Heart right ventricle (tissue), 16 donors: ENCODE measurements at regions not wholly inside any gene's neighbourhood (a gene's known extent, or its start where the extent isn't known, plus 50 kb on each side); places are given as distances from the start of the nearest gene placed in this dataset.

Experiments used
- ATAC-seq, 8 donors: fragments of 200-7000 bp; cut with Tn5 transposase; one replicate each; pipeline ENCODE4 v1.9.1; 2020; ENCODE audit warnings: mild to moderate bottlenecking in 8 of 8, moderate library complexity in 8 of 8, moderate number of reproducible peaks in 1 of 8
- DNase-seq, 2 donors: peaks; one replicate each; pipeline ENCODE4 v3.0.0-alpha.2; 2020
- H3K27ac ChIP-seq, 10 donors: fragments of 200-600 bp; sonication (generic) in 2 of 10; one replicate each; pipeline versions ENCODE4 v1.5.0 to v1.8.0; 2020 to 2022; ENCODE audit warnings: mild to moderate bottlenecking in 3 of 10
- H3K27me3 ChIP-seq, 7 donors: fragments of 200-600 bp; one replicate each; pipeline ENCODE4 v1.8.0; 2021 to 2022; ENCODE audit warnings: mild to moderate bottlenecking in 2 of 7
- H3K36me3 ChIP-seq, 9 donors: fragments of 200-600 bp; sonication (generic) in 1 of 9; one replicate each; pipeline versions ENCODE4 v1.5.0 to v1.8.0; 2020 to 2022; ENCODE audit warnings: mild to moderate bottlenecking in 2 of 9
- H3K4me1 ChIP-seq, 9 donors: fragments of 200-600 bp; sonication (generic) in 1 of 9; one replicate each; pipeline versions ENCODE4 v1.5.0 to v1.8.0; 2020 to 2022; ENCODE audit warnings: mild to moderate bottlenecking in 4 of 9
- H3K4me3 ChIP-seq, 10 donors: fragments of 200-600 bp; sonication (generic) in 2 of 10; one replicate each; pipeline versions ENCODE4 v1.5.0 to v1.8.0; 2020 to 2022; ENCODE audit warnings: mild to moderate bottlenecking in 7 of 10, moderate library complexity in 2 of 10
- H3K9me3 ChIP-seq, 11 donors: fragments of 200-600 bp in 10 of 11; sonication (generic) in 2 of 11; one replicate each; pipeline versions ENCODE4 v1.5.0 to v1.8.0; 2013 to 2022; ENCODE audit warnings: mild to moderate bottlenecking in 2 of 11, control low read depth in 1 of 11, moderate library complexity in 1 of 11
- WGBS, 2 donors: extraction: QIAGEN DNeasy Blood & Tissue Kit; methylation state at CpG; one replicate each; pipeline ENCODE4 v1.1.7; 2013; ENCODE audit warnings: inconsistent platforms in 1 of 2; 5-methylcytosine and 5-hydroxymethylcytosine counted together
- intact Hi-C, 10 donors: fragments of 100-400 bp; cut with DNase I; formaldehyde crosslinking; loops; one replicate each; pipeline versions ENCODE4 v1.11.1 to v1.14.2; 2022
- TF ChIP-seq, protein P1 (sequence below), 9 donors: fragments of 200-600 bp; sonication (generic) in 2 of 9; IDR thresholded peaks; one replicate each; pipeline versions ENCODE4 v1.5.0 to v1.8.0; 2021 to 2022; ENCODE audit warnings: antibody characterized with exemption in 9 of 9, mild to moderate bottlenecking in 5 of 9, moderate library complexity in 1 of 9
- donor health status: Arrhythmogenic right ventricular cardiomyopathy.
- donor health status: ischemic (EF 13 %, LVEDD 7.1; RV severe dilation, severe dysfunction).
- donor health status: healthy with polysubstance abuse.
- donor health status: DM: no; HTN: yes; CAD: no.
- donor health status: DM: no; HTN: no; CAD: no.
- donor health status: ischemic (EF 25% LVEDD 6.9; RV normal size, moderate dysfunction).
- donor health status: ischemic (EF 25% LVEDD 5.7; RV mildly dilated, moderate dysfunction).
- donor health status: healthy.
- donor health status: DM: yes; HTN: yes; CAD: no.
- donor health status: Ischemic cardiomyopathy.
- donor health status: ischemic (EF 35%, LVEDD 5.7; RV mildly dilated, moderate dysfunction).
- donor health status: nonischemic (EF 11% LVEDD 7.7; RV severe dilation, severe dysfunction).
- donor health status: DM: yes; HTN: yes; CAD: no.
- donor health status: PGD.
- donor health status: ischemic (EF 29% LVEDD 5.4; RV normal size, mild dysfunction).
- donor health status: nonischemic (EF 23%, LVEDD 6.1; RV moderate dilation, normal function).

DNA sequence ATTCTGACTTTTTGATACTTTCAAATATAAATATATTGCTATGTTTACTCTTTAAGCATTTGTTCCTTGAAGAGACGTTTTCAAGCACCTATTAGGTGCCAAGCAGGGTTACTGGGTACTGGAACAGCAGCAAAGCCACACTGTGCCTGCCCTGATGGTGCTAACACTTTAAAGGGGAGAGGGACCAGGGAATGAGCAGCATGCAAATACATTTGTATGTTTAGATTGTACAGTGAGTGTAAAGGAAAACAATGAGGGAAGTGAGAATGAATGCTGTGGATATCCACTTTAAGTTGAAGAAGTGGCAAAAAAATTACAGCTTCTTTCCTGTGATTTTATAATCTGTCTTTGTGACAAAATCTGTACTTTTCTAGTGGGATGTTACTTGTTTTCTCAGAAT, 400.2 kb upstream of the ATP11B start:
- WGBS, 2 donors: 32 to 36% methylated on average over 1 of the region's 1 CpG
- ATAC-seq (no peak), DNase-seq (no peak)
- H3K4me1 ChIP-seq: no peaks in the 10 kb centered on the region
- no peak overlapping the region for H3K27ac ChIP-seq
- H3K9me3 ChIP-seq: no peaks in the 10 kb centered on the region
- peaks cover 0 to 6% (median 0%) of the 10 kb centered on the region in 7 donors for H3K27me3 ChIP-seq
- no peaks in the 10 kb centered on the region for H3K36me3 ChIP-seq
- intact Hi-C loops: no loop called here
- TF ChIP-seq, protein P1, sequence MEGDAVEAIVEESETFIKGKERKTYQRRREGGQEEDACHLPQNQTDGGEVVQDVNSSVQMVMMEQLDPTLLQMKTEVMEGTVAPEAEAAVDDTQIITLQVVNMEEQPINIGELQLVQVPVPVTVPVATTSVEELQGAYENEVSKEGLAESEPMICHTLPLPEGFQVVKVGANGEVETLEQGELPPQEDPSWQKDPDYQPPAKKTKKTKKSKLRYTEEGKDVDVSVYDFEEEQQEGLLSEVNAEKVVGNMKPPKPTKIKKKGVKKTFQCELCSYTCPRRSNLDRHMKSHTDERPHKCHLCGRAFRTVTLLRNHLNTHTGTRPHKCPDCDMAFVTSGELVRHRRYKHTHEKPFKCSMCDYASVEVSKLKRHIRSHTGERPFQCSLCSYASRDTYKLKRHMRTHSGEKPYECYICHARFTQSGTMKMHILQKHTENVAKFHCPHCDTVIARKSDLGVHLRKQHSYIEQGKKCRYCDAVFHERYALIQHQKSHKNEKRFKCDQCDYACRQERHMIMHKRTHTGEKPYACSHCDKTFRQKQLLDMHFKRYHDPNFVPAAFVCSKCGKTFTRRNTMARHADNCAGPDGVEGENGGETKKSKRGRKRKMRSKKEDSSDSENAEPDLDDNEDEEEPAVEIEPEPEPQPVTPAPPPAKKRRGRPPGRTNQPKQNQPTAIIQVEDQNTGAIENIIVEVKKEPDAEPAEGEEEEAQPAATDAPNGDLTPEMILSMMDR (IDR thresholded peaks at IDR 0.05): no peak
- H3K4me3 ChIP-seq: no peak overlapping the region

- 51% methylated on average over 5 of the region's 5 CpGs for WGBS, 2 donors
- intact Hi-C loops: no loop called here
Measured at GRCh38 chr3:182393830-182394367, 399.4 kb upstream of the ATP11B start.

GRCh38 chr3:182397164-182397563, 396.1 kb upstream of the ATP11B start:
- no peak overlapping the region for H3K4me3 ChIP-seq
- TF ChIP-seq, protein P1 (IDR thresholded peaks at IDR 0.05): no peak
- intact Hi-C loops: no loop called here
- no peak for ATAC-seq
- DNase-seq: no peak
- no peaks in the 10 kb centered on the region for H3K4me1 ChIP-seq
- peaks cover 0 to 4% (median 0%) of the 10 kb centered on the region in 7 donors for H3K27me3 ChIP-seq
- H3K36me3 ChIP-seq: no peaks in the 10 kb centered on the region
- H3K9me3 ChIP-seq: no peaks in the 10 kb centered on the region
- no peak overlapping the region for H3K27ac ChIP-seq
- WGBS, 2 donors: 93 to 96% methylated on average over 1 of the region's 1 CpG

More at GRCh38 chr3:182393830-182394367, 399.4 kb upstream of the ATP11B start:
- no peaks in the 10 kb centered on the region for H3K9me3 ChIP-seq
- DNase-seq: no peak
- H3K27ac ChIP-seq: no peak overlapping the region
- no peak overlapping the region for H3K4me3 ChIP-seq
- H3K36me3 ChIP-seq: no peaks in the 10 kb centered on the region
- peaks cover 0 to 6% (median 0%) of the 10 kb centered on the region in 7 donors for H3K27me3 ChIP-seq
- TF ChIP-seq, protein P1 (IDR thresholded peaks at IDR 0.05): no peak
- no peak for ATAC-seq
- H3K4me1 ChIP-seq: no peaks in the 10 kb centered on the region

GRCh38 chr3:182399978-182400737, 393.1 kb upstream of the ATP11B start:
- ATAC-seq (no peak), DNase-seq (no peak)
- Histone ChIP-seq H3K27ac (no peak overlapping the region), H3K4me1 (no peaks in the 10 kb centered on the region), H3K9me3 (peaks cover 0 to 9% (median 0%) of the 10 kb centered on the region in 11 donors), H3K4me3 (no peak overlapping the region), H3K36me3 (no peaks in the 10 kb centered on the region), H3K27me3 (peaks cover 0 to 3% (median 0%) of the 10 kb centered on the region in 7 donors)
- WGBS, 2 donors: 70 to 72% methylated on average over 11 of the region's 11 CpGs
- TF ChIP-seq, protein P1 (IDR thresholded peaks at IDR 0.05): no peak
- intact Hi-C loops: no loop called here
